MM.1S (cell line): ENCODE measurements at regions not wholly inside any gene's neighbourhood (a gene's known extent, or its start where the extent isn't known, plus 50 kb on each side); places are given as distances from the start of the nearest gene placed in this dataset.
"Not testable (repeated sequence)": the region's sequence is repeated elsewhere in the genome, so short reads cannot be mapped to it uniquely, and the experiment has no call there.

Experiments
- EZH2phosphoT487 ChIP-seq: fragments of 300-600 bp; sonication (generic); IDR thresholded peaks from 2 replicates; pipeline ENCODE4 v1.6.1; 2018; ENCODE audit warnings: antibody characterized with exemption, low read length
- TF ChIP-seq, protein P1 (sequence below): fragments of 300-600 bp; sonication (generic); IDR thresholded peaks from 2 replicates; pipeline ENCODE4 v1.5.1; 2016; ENCODE audit warnings: antibody characterized with exemption, low read length, mixed read lengths

DNA sequence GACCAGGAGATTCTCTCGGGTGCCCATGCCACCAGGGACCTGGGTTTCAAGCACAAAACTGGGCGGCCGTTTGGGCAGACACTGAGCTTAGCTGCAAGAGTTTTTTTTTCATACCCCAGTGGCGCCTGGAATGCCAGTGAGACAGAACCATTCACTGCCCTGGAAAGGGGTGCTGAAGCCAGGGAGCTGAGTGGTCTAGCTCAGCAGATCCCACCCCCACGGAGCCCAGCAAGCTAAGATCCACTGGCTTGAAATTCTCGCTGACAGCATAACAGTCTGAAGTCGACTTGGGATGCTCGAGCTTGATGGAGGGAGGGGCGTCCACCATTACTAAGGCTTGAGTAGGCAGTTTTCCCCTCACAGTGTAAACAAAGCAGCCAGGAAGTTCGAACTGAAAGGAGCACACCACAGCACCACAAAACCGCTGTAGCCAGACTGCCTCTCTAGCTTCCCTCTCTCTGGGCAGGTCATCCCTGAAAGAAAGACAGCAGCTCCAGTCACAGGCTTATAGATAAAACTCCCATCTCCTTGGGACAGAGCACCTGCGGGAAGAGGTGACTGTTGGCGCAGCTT, 157.7 kb downstream of the GIPC2 start:
- not testable (repeated sequence) for TF ChIP-seq EZH2phosphoT487
- TF ChIP-seq, protein P1, sequence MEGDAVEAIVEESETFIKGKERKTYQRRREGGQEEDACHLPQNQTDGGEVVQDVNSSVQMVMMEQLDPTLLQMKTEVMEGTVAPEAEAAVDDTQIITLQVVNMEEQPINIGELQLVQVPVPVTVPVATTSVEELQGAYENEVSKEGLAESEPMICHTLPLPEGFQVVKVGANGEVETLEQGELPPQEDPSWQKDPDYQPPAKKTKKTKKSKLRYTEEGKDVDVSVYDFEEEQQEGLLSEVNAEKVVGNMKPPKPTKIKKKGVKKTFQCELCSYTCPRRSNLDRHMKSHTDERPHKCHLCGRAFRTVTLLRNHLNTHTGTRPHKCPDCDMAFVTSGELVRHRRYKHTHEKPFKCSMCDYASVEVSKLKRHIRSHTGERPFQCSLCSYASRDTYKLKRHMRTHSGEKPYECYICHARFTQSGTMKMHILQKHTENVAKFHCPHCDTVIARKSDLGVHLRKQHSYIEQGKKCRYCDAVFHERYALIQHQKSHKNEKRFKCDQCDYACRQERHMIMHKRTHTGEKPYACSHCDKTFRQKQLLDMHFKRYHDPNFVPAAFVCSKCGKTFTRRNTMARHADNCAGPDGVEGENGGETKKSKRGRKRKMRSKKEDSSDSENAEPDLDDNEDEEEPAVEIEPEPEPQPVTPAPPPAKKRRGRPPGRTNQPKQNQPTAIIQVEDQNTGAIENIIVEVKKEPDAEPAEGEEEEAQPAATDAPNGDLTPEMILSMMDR = not testable (repeated sequence)
